GM13976 (cell line): ENCODE measurements at regions not wholly inside any gene's neighbourhood (a gene's known extent, or its start where the extent isn't known, plus 50 kb on each side); places are given as distances from the start of the nearest gene placed in this dataset.

Experiments used
- DNase-seq: peaks from one replicate; pipeline ENCODE4 v3.0.0; 2012; ENCODE audit warnings: low spot score
- CTCF ChIP-seq: IDR thresholded peaks from 2 replicates; pipeline ENCODE4 v1.5.1; 2012; ENCODE audit warnings: borderline replicate concordance, mild to moderate bottlenecking; ENCODE audit not compliant: insufficient read depth; ENCODE audit errors: extremely low read depth, missing control alignments, control extremely low read depth
- in situ Hi-C: fragments of 300-500 bp; cut with MboI; formaldehyde crosslinking; loops from one replicate; pipeline ENCODE4 v1.12.0; 2022; ENCODE audit warnings: low sequenced_read_pairs, mixed read lengths, inconsistent platforms; ENCODE audit not compliant: unreplicated experiment

DNA sequence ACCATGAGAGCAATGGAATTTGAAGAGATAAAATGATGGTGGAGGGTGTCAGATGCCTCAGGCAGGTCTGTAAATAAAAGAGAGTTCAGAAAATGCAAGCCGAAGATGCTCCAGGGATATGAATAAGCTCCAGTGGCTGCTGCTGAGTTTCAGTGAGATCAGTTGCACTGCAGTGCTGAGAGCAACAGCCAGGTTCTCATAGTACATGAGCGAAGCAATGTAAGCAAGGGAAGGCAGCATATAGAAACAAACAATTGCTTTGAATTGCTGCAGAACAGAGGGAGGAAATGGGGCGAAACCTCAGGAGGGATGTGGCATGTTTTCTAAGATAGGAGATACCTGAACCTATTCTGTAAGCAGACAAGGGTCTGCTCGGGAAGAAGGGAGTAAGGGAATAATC lies 369.5 kb downstream of the AASDHPPT start:
- no peak for TF ChIP-seq CTCF
- DNase-seq = no peak
- in situ Hi-C loops = no loop called here

- in situ Hi-C loops = no loop called here
- DNase-seq = no peak
- TF ChIP-seq CTCF = no peak
These were observed 370.2 kb downstream of the AASDHPPT start for GRCh38 chr11:106447631-106448191.

DNA sequence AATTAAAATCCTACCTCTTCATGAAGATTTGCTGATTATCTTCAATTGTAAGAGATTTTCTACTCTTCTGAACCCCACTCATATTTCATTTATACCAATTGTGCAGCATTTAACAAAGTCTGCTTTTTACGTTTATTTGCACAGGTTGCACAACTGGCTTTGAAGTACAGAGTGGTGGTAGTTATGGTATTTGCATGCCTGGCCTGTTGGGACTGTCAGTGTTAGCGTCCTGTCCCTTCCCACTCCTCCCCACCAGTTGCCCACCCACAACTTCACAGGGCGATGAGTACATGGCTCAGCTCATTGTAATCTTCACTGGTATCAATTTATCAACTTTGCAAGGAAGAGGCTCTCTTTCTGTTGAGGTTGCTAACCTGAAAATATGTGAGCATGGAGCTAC lies 372.3 kb downstream of the AASDHPPT start:
- TF ChIP-seq CTCF = no peak

GRCh38 chr11:106451228-106451922 lies 373.9 kb downstream of the AASDHPPT start:
- DNase-seq = no peak
- no peak for TF ChIP-seq CTCF
- in situ Hi-C loops = no loop called here

More for the DNA sequence above, 372.3 kb downstream of the AASDHPPT start:
- no peak for DNase-seq
- in situ Hi-C loops = no loop called here

- TF ChIP-seq CTCF = no peak
- in situ Hi-C loops = no loop called here
- DNase-seq = no peak
These were observed 379.2 kb downstream of the AASDHPPT start for GRCh38 chr11:106456647-106457046.

DNA sequence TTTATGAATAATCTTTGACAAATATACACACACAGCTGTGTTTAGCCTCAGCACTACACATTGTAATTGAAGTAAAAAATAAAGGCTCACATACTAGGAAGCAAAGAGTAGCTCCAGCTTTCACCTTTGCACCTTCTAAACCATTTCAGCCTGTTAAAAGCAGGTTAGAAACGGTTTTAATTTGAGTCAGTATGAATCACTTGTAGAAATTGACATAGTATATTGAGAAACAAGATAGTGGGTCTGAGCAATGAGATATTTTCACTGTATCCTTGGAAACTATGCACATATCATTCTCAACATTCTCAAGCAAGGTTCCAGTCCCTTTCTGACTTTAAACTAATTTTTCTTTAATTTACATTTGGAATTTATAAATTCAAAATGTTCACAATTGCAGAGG lies 380.3 kb downstream of the AASDHPPT start:
- no peak for DNase-seq
- in situ Hi-C loops = no loop called here
- no peak for TF ChIP-seq CTCF

- no peak for TF ChIP-seq CTCF
- in situ Hi-C loops = no loop called here
- DNase-seq = no peak
These were observed 381.7 kb downstream of the AASDHPPT start for GRCh38 chr11:106459135-106459534.
